Keratinocyte (primary cell): ENCODE measurements at regions not wholly inside any gene's neighbourhood (a gene's known extent, or its start where the extent isn't known, plus 50 kb on each side); places are given as distances from the start of the nearest gene placed in this dataset.

Experiments
- CTCF ChIP-seq, 3 experiments: IDR thresholded peaks in 1 of 3; conservative IDR thresholded peaks in 1 of 3; optimal IDR thresholded peaks in 1 of 3; 2 replicates in 2 of 3; 3 replicates in 1 of 3; pipeline versions ENCODE3 to v1.5.1; 2011; ENCODE audit warnings: low read length in 3 of 3, mild to moderate bottlenecking in 3 of 3, moderate library complexity in 2 of 3, control low read depth in 1 of 3, inconsistent platforms in 1 of 3; ENCODE audit not compliant: insufficient read depth in 2 of 3; ENCODE audit errors: extremely low read depth in 1 of 3
- EZH2 ChIP-seq: IDR thresholded peaks from one replicate; pipeline ENCODE4 v1.6.1; 2012; ENCODE audit warnings: inconsistent platforms, mild to moderate bottlenecking, low read length, moderate library complexity

- TF ChIP-seq CTCF (optimal IDR thresholded peaks at IDR 0.05 in 1 of 3, IDR thresholded peaks at IDR 0.05 in 1 of 3, conservative IDR thresholded peaks at IDR 0.05 in 1 of 3; ENCODE audit: extremely low read depth in 1 of 3, insufficient read depth in 2 of 3, low read length in 3 of 3) (no peak), EZH2 (no peak)
Measured at GRCh38 chr6:104630955-104631354, 228.8 kb downstream of the HACE1 start.
